ENCODE measurements at regions not wholly inside any gene's neighbourhood (a gene's known extent, or its start where the extent isn't known, plus 50 kb on each side); places are given as distances from the start of the nearest gene placed in this dataset.

GRCh38 chr18:38415811-38416210 is 850.2 kb upstream of the CELF4 start:
- Histone ChIP-seq H3K4me1 (ENCODE audit: control insufficient read depth, insufficient read depth, low read length) (peaks cover 5% of the 10 kb centered on the region), H3K36me3 (ENCODE audit: control insufficient read depth in 2 of 2, insufficient read depth in 2 of 2, low read length in 2 of 2) (no peaks in the 10 kb centered on the region), H3K9ac (ENCODE audit: low read length in 2 of 2) (no peak overlapping the region), H3K4me3 (ENCODE audit: low read length in 2 of 2) (no peak overlapping the region), H3K27me3 (ENCODE audit: control insufficient read depth in 1 of 2, insufficient read depth in 2 of 2, low read length in 2 of 2) (no peaks in the 10 kb centered on the region), H3K27ac (ENCODE audit: low read length) (no peak overlapping the region), H3K9me3 (ENCODE audit: control insufficient read depth in 2 of 2, low read length in 2 of 2) (no peaks in the 10 kb centered on the region)

- H3K4me1 ChIP-seq (ENCODE audit: control insufficient read depth, insufficient read depth, low read length), result peaks cover 5% of the 10 kb centered on the region
- H3K27me3 ChIP-seq (ENCODE audit: control insufficient read depth in 1 of 2, insufficient read depth in 2 of 2, low read length in 2 of 2), result no peaks in the 10 kb centered on the region
Observed at GRCh38 chr18:38413193-38413592, 847.6 kb upstream of the CELF4 start.

GRCh38 chr18:38406607-38407006 is 841.0 kb upstream of the CELF4 start:
- Histone ChIP-seq H3K27me3 (ENCODE audit: control insufficient read depth in 1 of 2, insufficient read depth in 2 of 2, low read length in 2 of 2) (no peaks in the 10 kb centered on the region), H3K27ac (ENCODE audit: low read length) (no peak overlapping the region), H3K9me3 (ENCODE audit: control insufficient read depth in 2 of 2, low read length in 2 of 2) (no peaks in the 10 kb centered on the region), H3K4me3 (ENCODE audit: low read length in 2 of 2) (no peak overlapping the region), H3K36me3 (ENCODE audit: control insufficient read depth in 2 of 2, insufficient read depth in 2 of 2, low read length in 2 of 2) (no peaks in the 10 kb centered on the region), H3K4me1 (ENCODE audit: control insufficient read depth, insufficient read depth, low read length) (no peaks in the 10 kb centered on the region), H3K9ac (ENCODE audit: low read length in 2 of 2) (no peak overlapping the region)

More at GRCh38 chr18:38413193-38413592, 847.6 kb upstream of the CELF4 start:
- Histone ChIP-seq H3K9me3 (ENCODE audit: control insufficient read depth in 2 of 2, low read length in 2 of 2) (no peaks in the 10 kb centered on the region), H3K4me3 (ENCODE audit: low read length in 2 of 2) (no peak overlapping the region), H3K9ac (ENCODE audit: low read length in 2 of 2) (no peak overlapping the region), H3K36me3 (ENCODE audit: control insufficient read depth in 2 of 2, insufficient read depth in 2 of 2, low read length in 2 of 2) (no peaks in the 10 kb centered on the region), H3K27ac (ENCODE audit: low read length) (no peak overlapping the region)

GRCh38 chr18:38402509-38402908 is 836.9 kb upstream of the CELF4 start:
- Histone ChIP-seq H3K4me1 (ENCODE audit: control insufficient read depth, insufficient read depth, low read length) (no peaks in the 10 kb centered on the region), H3K9me3 (ENCODE audit: control insufficient read depth in 2 of 2, low read length in 2 of 2) (no peaks in the 10 kb centered on the region), H3K27me3 (ENCODE audit: control insufficient read depth in 1 of 2, insufficient read depth in 2 of 2, low read length in 2 of 2) (no peaks in the 10 kb centered on the region), H3K36me3 (ENCODE audit: control insufficient read depth in 2 of 2, insufficient read depth in 2 of 2, low read length in 2 of 2) (no peaks in the 10 kb centered on the region), H3K4me3 (ENCODE audit: low read length in 2 of 2) (no peak overlapping the region), H3K9ac (ENCODE audit: low read length in 2 of 2) (no peak overlapping the region), H3K27ac (ENCODE audit: low read length) (no peak overlapping the region)

- no peak overlapping the region for H3K27ac ChIP-seq (ENCODE audit: low read length)
- H3K9me3 ChIP-seq (ENCODE audit: control insufficient read depth in 2 of 2, low read length in 2 of 2), result no peaks in the 10 kb centered on the region
- H3K27me3 ChIP-seq (ENCODE audit: control insufficient read depth in 1 of 2, insufficient read depth in 2 of 2, low read length in 2 of 2), result no peaks in the 10 kb centered on the region
- H3K36me3 ChIP-seq (ENCODE audit: control insufficient read depth in 2 of 2, insufficient read depth in 2 of 2, low read length in 2 of 2), result no peaks in the 10 kb centered on the region
- no peaks in the 10 kb centered on the region for H3K4me1 ChIP-seq (ENCODE audit: control insufficient read depth, insufficient read depth, low read length)
- H3K9ac ChIP-seq (ENCODE audit: low read length in 2 of 2), result no peak overlapping the region
- no peak overlapping the region for H3K4me3 ChIP-seq (ENCODE audit: low read length in 2 of 2)
Observed at GRCh38 chr18:38397094-38397493, 831.5 kb upstream of the CELF4 start.

GRCh38 chr18:38386146-38386545 is 820.5 kb upstream of the CELF4 start:
- H3K9ac ChIP-seq (ENCODE audit: low read length in 2 of 2), result no peak overlapping the region

GRCh38 chr18:38369772-38370690 is 804.4 kb upstream of the CELF4 start:
- H3K27ac ChIP-seq (ENCODE audit: low read length), result no peak overlapping the region
- no peaks in the 10 kb centered on the region for H3K36me3 ChIP-seq (ENCODE audit: control insufficient read depth in 2 of 2, insufficient read depth in 2 of 2, low read length in 2 of 2)
- no peak overlapping the region for H3K9ac ChIP-seq (ENCODE audit: low read length in 2 of 2)
- H3K9me3 ChIP-seq (ENCODE audit: control insufficient read depth in 2 of 2, low read length in 2 of 2), result no peaks in the 10 kb centered on the region
- no peak overlapping the region for H3K4me3 ChIP-seq (ENCODE audit: low read length in 2 of 2)
- H3K27me3 ChIP-seq (ENCODE audit: control insufficient read depth in 1 of 2, insufficient read depth in 2 of 2, low read length in 2 of 2), result no peaks in the 10 kb centered on the region
- H3K4me1 ChIP-seq (ENCODE audit: control insufficient read depth, insufficient read depth, low read length), result no peaks in the 10 kb centered on the region

More at GRCh38 chr18:38386146-38386545, 820.5 kb upstream of the CELF4 start:
- H3K4me3 ChIP-seq (ENCODE audit: low read length in 2 of 2), result no peak overlapping the region
- H3K9me3 ChIP-seq (ENCODE audit: control insufficient read depth in 2 of 2, low read length in 2 of 2), result peaks cover 0 to 2% of the 10 kb centered on the region in 2 donors
- no peaks in the 10 kb centered on the region for H3K27me3 ChIP-seq (ENCODE audit: control insufficient read depth in 1 of 2, insufficient read depth in 2 of 2, low read length in 2 of 2)
- no peaks in the 10 kb centered on the region for H3K36me3 ChIP-seq (ENCODE audit: control insufficient read depth in 2 of 2, insufficient read depth in 2 of 2, low read length in 2 of 2)
- H3K4me1 ChIP-seq (ENCODE audit: control insufficient read depth, insufficient read depth, low read length), result no peaks in the 10 kb centered on the region
- no peak overlapping the region for H3K27ac ChIP-seq (ENCODE audit: low read length)

GRCh38 chr18:38368886-38369285 is 803.3 kb upstream of the CELF4 start:
- Histone ChIP-seq H3K27me3 (ENCODE audit: control insufficient read depth in 1 of 2, insufficient read depth in 2 of 2, low read length in 2 of 2) (no peaks in the 10 kb centered on the region), H3K9ac (ENCODE audit: low read length in 2 of 2) (no peak overlapping the region), H3K36me3 (ENCODE audit: control insufficient read depth in 2 of 2, insufficient read depth in 2 of 2, low read length in 2 of 2) (no peaks in the 10 kb centered on the region), H3K9me3 (ENCODE audit: control insufficient read depth in 2 of 2, low read length in 2 of 2) (no peaks in the 10 kb centered on the region), H3K27ac (ENCODE audit: low read length) (no peak overlapping the region), H3K4me3 (ENCODE audit: low read length in 2 of 2) (no peak overlapping the region), H3K4me1 (ENCODE audit: control insufficient read depth, insufficient read depth, low read length) (no peaks in the 10 kb centered on the region)

GRCh38 chr18:38368246-38368645 is 802.6 kb upstream of the CELF4 start:
- Histone ChIP-seq H3K27ac (ENCODE audit: low read length) (no peak overlapping the region), H3K9ac (ENCODE audit: low read length in 2 of 2) (no peak overlapping the region), H3K4me3 (ENCODE audit: low read length in 2 of 2) (no peak overlapping the region), H3K36me3 (ENCODE audit: control insufficient read depth in 2 of 2, insufficient read depth in 2 of 2, low read length in 2 of 2) (no peaks in the 10 kb centered on the region), H3K4me1 (ENCODE audit: control insufficient read depth, insufficient read depth, low read length) (no peaks in the 10 kb centered on the region), H3K27me3 (ENCODE audit: control insufficient read depth in 1 of 2, insufficient read depth in 2 of 2, low read length in 2 of 2) (no peaks in the 10 kb centered on the region), H3K9me3 (ENCODE audit: control insufficient read depth in 2 of 2, low read length in 2 of 2) (no peaks in the 10 kb centered on the region)

GRCh38 chr18:38367473-38367872 is 801.9 kb upstream of the CELF4 start:
- H3K4me1 ChIP-seq (ENCODE audit: control insufficient read depth, insufficient read depth, low read length), result no peaks in the 10 kb centered on the region
- H3K9me3 ChIP-seq (ENCODE audit: control insufficient read depth in 2 of 2, low read length in 2 of 2), result no peaks in the 10 kb centered on the region
- H3K27me3 ChIP-seq (ENCODE audit: control insufficient read depth in 1 of 2, insufficient read depth in 2 of 2, low read length in 2 of 2), result no peaks in the 10 kb centered on the region
- no peaks in the 10 kb centered on the region for H3K36me3 ChIP-seq (ENCODE audit: control insufficient read depth in 2 of 2, insufficient read depth in 2 of 2, low read length in 2 of 2)
- H3K9ac ChIP-seq (ENCODE audit: low read length in 2 of 2), result no peak overlapping the region
- H3K4me3 ChIP-seq (ENCODE audit: low read length in 2 of 2), result no peak overlapping the region
- H3K27ac ChIP-seq (ENCODE audit: low read length), result no peak overlapping the region

- no peaks in the 10 kb centered on the region for H3K36me3 ChIP-seq (ENCODE audit: control insufficient read depth in 2 of 2, insufficient read depth in 2 of 2, low read length in 2 of 2)
- no peak overlapping the region for H3K9ac ChIP-seq (ENCODE audit: low read length in 2 of 2)
- no peak overlapping the region for H3K27ac ChIP-seq (ENCODE audit: low read length)
- no peaks in the 10 kb centered on the region for H3K4me1 ChIP-seq (ENCODE audit: control insufficient read depth, insufficient read depth, low read length)
- no peaks in the 10 kb centered on the region for H3K27me3 ChIP-seq (ENCODE audit: control insufficient read depth in 1 of 2, insufficient read depth in 2 of 2, low read length in 2 of 2)
- H3K9me3 ChIP-seq (ENCODE audit: control insufficient read depth in 2 of 2, low read length in 2 of 2), result no peaks in the 10 kb centered on the region
- H3K4me3 ChIP-seq (ENCODE audit: low read length in 2 of 2), result no peak overlapping the region
Observed at GRCh38 chr18:38362286-38362792, 796.7 kb upstream of the CELF4 start.

Data from stomach smooth muscle (tissue), 2 donors.